Hepatocyte (in vitro differentiated cells): ENCODE measurements at regions not wholly inside any gene's neighbourhood (a gene's known extent, or its start where the extent isn't known, plus 50 kb on each side); places are given as distances from the start of the nearest gene placed in this dataset.

Source experiments
- DNase-seq: peaks from one replicate; pipeline ENCODE4 v3.0.0-alpha.2; 2016; ENCODE audit warnings: low spot score
- H2AFZ ChIP-seq: fragments of 200-600 bp; sonication (generic); 2 replicates; pipeline ENCODE4 v1.6.0; 2016; ENCODE audit warnings: antibody characterized with exemption, mild to moderate bottlenecking
- H3K27ac ChIP-seq: fragments of 200-600 bp; sonication (generic); 2 replicates; pipeline ENCODE4 v1.5.1; 2016; ENCODE audit warnings: mild to moderate bottlenecking
- H3K27me3 ChIP-seq: fragments of 200-600 bp; sonication (generic); 2 replicates; pipeline ENCODE4 v1.6.1; 2016
- H3K36me3 ChIP-seq: fragments of 200-600 bp; sonication (generic); replicated peaks from 2 replicates; pipeline ENCODE4 v1.5.1; 2016; ENCODE audit warnings: low read depth; ENCODE audit not compliant: insufficient read depth
- H3K4me1 ChIP-seq: fragments of 200-600 bp; sonication (generic); 2 replicates; pipeline ENCODE4 v1.5.1; 2016; ENCODE audit warnings: mild to moderate bottlenecking, moderate library complexity; ENCODE audit not compliant: insufficient read depth
- H3K4me2 ChIP-seq: fragments of 200-600 bp; sonication (generic); 2 replicates; pipeline ENCODE4 v1.6.0; 2016
- H3K4me3 ChIP-seq: fragments of 200-600 bp; sonication (generic); 2 replicates; pipeline ENCODE4 v1.5.1; 2016; ENCODE audit warnings: mild to moderate bottlenecking
- H3K79me2 ChIP-seq: fragments of 200-600 bp; sonication (generic); 2 replicates; pipeline ENCODE4 v1.6.0; 2017; ENCODE audit warnings: mild to moderate bottlenecking
- H3K9me2 ChIP-seq: fragments of 200-600 bp; sonication (generic); replicated peaks from 2 replicates; pipeline ENCODE4 v1.6.0; 2017; ENCODE audit warnings: mild to moderate bottlenecking; ENCODE audit not compliant: insufficient read depth
- H3K9me3 ChIP-seq: fragments of 200-600 bp; sonication (generic); 2 replicates; pipeline ENCODE4 v1.5.1; 2016; ENCODE audit warnings: low read depth, mild to moderate bottlenecking
- H4K20me1 ChIP-seq: fragments of 200-600 bp; sonication (generic); 2 replicates; pipeline ENCODE4 v1.6.0; 2016; ENCODE audit warnings: mild to moderate bottlenecking; ENCODE audit not compliant: insufficient read depth, poor library complexity, severe bottlenecking
- CTCF ChIP-seq: fragments of 200-600 bp; sonication (generic); IDR thresholded peaks from 2 replicates; pipeline ENCODE4 v1.5.1; 2016; ENCODE audit warnings: antibody characterized with exemption, mild to moderate bottlenecking; ENCODE audit not compliant: poor library complexity
- EZH2 ChIP-seq: fragments of 200-600 bp; sonication (generic); IDR thresholded peaks from 2 replicates; pipeline ENCODE4 v1.6.1; 2016; ENCODE audit warnings: antibody characterized with exemption, mild to moderate bottlenecking, borderline replicate concordance
- EZH2phosphoT487 ChIP-seq: fragments of 200-600 bp; sonication (generic); IDR thresholded peaks from one replicate; pipeline ENCODE4 v1.6.1; 2018; ENCODE audit warnings: antibody characterized with exemption, mild to moderate bottlenecking, low read depth, moderate library complexity; ENCODE audit not compliant: unreplicated experiment, severe bottlenecking
- WGBS: methylation state at CpG from one replicate; pipeline ENCODE4 v1.1.6; 2016; ENCODE audit warnings: low lambda C conversion rate; ENCODE audit errors: missing lambda C conversion rate; 5-methylcytosine and 5-hydroxymethylcytosine counted together

DNA sequence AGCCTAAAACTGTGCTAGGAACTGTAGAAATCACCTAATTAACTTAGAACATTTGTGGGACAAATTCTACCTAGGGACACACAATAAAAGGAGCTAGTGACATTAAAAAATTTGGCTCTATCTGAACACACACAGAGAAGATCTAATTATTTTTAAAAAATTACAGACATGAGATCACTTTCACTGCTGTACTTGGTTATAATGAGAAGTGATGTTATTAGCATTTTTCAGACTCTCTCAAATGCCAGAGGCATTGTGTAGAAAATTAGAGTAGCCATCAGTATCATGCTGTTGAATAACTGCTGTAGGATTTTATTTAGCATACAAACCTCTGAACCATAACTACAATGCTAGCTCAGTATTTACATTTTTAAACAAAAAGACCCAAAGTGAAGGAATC lies 109.1 kb upstream of the ANK2 start:
- no peak for DNase-seq
- Histone ChIP-seq H3K36me3 (no peaks in the 10 kb centered on the region), H4K20me1 (no peaks in the 10 kb centered on the region), H3K27me3 (no peaks in the 10 kb centered on the region), H3K9me3 (no peaks in the 10 kb centered on the region), H3K27ac (no peak overlapping the region), H3K4me2 (no peak overlapping the region), H3K9me2 (no peaks in the 10 kb centered on the region), H2AFZ (no peak overlapping the region), H3K4me3 (no peak overlapping the region), H3K79me2 (no peaks in the 10 kb centered on the region), H3K4me1 (no peaks in the 10 kb centered on the region)
- no peak for TF ChIP-seq CTCF
- no peak for TF ChIP-seq EZH2phosphoT487
- TF ChIP-seq EZH2 = no peak

- no peak for TF ChIP-seq EZH2phosphoT487
- no peak for TF ChIP-seq EZH2
- TF ChIP-seq CTCF = no peak
- Histone ChIP-seq H3K4me1 (no peaks in the 10 kb centered on the region), H3K9me3 (no peaks in the 10 kb centered on the region), H3K4me2 (no peak overlapping the region), H3K36me3 (no peaks in the 10 kb centered on the region), H3K27ac (no peak overlapping the region), H2AFZ (no peak overlapping the region), H3K79me2 (no peaks in the 10 kb centered on the region), H3K27me3 (no peaks in the 10 kb centered on the region), H3K4me3 (no peak overlapping the region), H3K9me2 (no peaks in the 10 kb centered on the region), H4K20me1 (no peaks in the 10 kb centered on the region)
- no peak for DNase-seq
- 87% methylated on average over 2 of the region's 2 CpGs for WGBS
Observed at GRCh38 chr4:112942077-112942476, 107.4 kb upstream of the ANK2 start.

- no peaks in the 10 kb centered on the region for H3K36me3 ChIP-seq
- H3K4me2 ChIP-seq = no peak overlapping the region
- H3K79me2 ChIP-seq = no peaks in the 10 kb centered on the region
- H3K4me3 ChIP-seq = no peak overlapping the region
- H4K20me1 ChIP-seq = no peaks in the 10 kb centered on the region
- H3K27me3 ChIP-seq = no peaks in the 10 kb centered on the region
- no peak overlapping the region for H3K27ac ChIP-seq
- H3K9me2 ChIP-seq = no peaks in the 10 kb centered on the region
- TF ChIP-seq CTCF (no peak), EZH2phosphoT487 (no peak), EZH2 (no peak)
- WGBS = 87% methylated on average over 2 of the region's 2 CpGs
- no peak overlapping the region for H2AFZ ChIP-seq
- H3K9me3 ChIP-seq = no peaks in the 10 kb centered on the region
- H3K4me1 ChIP-seq = no peaks in the 10 kb centered on the region
- DNase-seq = no peak
Observed at GRCh38 chr4:112942997-112943396, 106.5 kb upstream of the ANK2 start.

- Histone ChIP-seq H3K36me3 (no peaks in the 10 kb centered on the region), H3K4me3 (no peak overlapping the region), H3K79me2 (no peaks in the 10 kb centered on the region), H3K4me2 (no peak overlapping the region), H3K27me3 (no peaks in the 10 kb centered on the region), H3K9me2 (no peaks in the 10 kb centered on the region), H2AFZ (no peak overlapping the region), H4K20me1 (no peaks in the 10 kb centered on the region), H3K27ac (no peak overlapping the region), H3K4me1 (no peaks in the 10 kb centered on the region), H3K9me3 (no peaks in the 10 kb centered on the region)
- TF ChIP-seq EZH2phosphoT487 = no peak
- TF ChIP-seq CTCF = no peak
- no peak for TF ChIP-seq EZH2
- DNase-seq = no peak
Observed at GRCh38 chr4:112944006-112944405, 105.4 kb upstream of the ANK2 start.
